ENCODE measurements at regions not wholly inside any gene's neighbourhood (a gene's known extent, or its start where the extent isn't known, plus 50 kb on each side); places are given as distances from the start of the nearest gene placed in this dataset.

DNA sequence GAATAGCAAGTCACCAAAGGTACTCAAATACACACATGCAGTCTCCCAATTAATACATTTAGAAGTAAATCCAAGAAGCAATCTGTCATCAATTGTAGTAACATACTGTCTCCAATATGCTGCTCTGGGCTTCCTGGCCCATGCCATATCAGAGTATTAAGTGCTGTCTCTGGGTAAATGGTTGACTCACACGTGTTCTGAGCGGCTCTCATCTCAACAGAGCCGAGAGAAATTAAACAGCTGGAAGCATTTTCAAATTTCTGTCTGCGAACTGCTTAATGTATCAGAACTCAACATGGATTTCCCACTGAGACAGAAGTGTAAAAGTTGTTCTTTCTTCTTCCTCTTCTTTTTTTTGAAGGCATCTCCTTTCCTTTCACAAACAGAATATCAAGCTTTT lies 247.3 kb upstream of the TAS2R1 start:
- TF ChIP-seq, protein P1, sequence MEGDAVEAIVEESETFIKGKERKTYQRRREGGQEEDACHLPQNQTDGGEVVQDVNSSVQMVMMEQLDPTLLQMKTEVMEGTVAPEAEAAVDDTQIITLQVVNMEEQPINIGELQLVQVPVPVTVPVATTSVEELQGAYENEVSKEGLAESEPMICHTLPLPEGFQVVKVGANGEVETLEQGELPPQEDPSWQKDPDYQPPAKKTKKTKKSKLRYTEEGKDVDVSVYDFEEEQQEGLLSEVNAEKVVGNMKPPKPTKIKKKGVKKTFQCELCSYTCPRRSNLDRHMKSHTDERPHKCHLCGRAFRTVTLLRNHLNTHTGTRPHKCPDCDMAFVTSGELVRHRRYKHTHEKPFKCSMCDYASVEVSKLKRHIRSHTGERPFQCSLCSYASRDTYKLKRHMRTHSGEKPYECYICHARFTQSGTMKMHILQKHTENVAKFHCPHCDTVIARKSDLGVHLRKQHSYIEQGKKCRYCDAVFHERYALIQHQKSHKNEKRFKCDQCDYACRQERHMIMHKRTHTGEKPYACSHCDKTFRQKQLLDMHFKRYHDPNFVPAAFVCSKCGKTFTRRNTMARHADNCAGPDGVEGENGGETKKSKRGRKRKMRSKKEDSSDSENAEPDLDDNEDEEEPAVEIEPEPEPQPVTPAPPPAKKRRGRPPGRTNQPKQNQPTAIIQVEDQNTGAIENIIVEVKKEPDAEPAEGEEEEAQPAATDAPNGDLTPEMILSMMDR (optimal IDR thresholded peaks at IDR 0.05 in 1 of 3, IDR thresholded peaks at IDR 0.05 in 1 of 3, conservative IDR thresholded peaks at IDR 0.05 in 1 of 3; ENCODE audit: extremely low read depth in 1 of 3, insufficient read depth in 2 of 3, low read length in 3 of 3), result no peak
- TF ChIP-seq EZH2 (IDR thresholded peaks at IDR 0.05; ENCODE audit: low read length), result no peak
